ENCODE measurements at regions not wholly inside any gene's neighbourhood (a gene's known extent, or its start where the extent isn't known, plus 50 kb on each side); places are given as distances from the start of the nearest gene placed in this dataset.

DNA sequence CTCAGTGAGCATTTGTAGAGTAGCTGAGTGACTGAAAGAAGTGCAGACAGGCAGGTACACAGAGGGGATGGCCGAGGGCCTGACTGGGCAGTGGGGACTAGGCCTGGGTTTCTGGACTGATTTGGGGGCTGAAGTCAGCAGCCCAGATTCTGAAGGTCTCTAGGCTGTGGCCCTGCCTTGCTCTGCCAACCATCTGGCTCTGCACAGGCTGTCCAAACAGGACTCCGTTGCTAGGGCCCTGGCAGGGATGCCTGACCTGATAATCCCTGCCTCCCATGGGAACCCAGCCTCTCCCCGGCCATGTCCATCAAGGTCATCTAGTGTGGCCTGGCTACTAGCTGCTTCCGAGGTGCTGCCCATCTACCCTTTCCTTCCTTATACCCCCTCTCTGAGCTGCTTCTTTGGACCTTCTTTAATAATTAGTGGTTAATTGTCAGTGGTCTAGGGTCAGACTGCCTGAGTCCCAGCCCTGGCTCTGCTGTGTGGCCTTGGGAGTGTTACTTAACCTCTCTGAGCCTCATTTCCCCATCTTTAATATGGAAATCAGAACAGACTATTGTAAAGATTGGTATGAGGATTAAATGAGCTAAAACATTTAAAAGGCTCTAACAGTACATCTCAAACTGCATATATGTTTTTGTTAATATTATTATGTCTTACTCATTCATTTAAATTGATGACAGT, 137.9 kb downstream of the VEGFA start:
- TF ChIP-seq, protein P1, sequence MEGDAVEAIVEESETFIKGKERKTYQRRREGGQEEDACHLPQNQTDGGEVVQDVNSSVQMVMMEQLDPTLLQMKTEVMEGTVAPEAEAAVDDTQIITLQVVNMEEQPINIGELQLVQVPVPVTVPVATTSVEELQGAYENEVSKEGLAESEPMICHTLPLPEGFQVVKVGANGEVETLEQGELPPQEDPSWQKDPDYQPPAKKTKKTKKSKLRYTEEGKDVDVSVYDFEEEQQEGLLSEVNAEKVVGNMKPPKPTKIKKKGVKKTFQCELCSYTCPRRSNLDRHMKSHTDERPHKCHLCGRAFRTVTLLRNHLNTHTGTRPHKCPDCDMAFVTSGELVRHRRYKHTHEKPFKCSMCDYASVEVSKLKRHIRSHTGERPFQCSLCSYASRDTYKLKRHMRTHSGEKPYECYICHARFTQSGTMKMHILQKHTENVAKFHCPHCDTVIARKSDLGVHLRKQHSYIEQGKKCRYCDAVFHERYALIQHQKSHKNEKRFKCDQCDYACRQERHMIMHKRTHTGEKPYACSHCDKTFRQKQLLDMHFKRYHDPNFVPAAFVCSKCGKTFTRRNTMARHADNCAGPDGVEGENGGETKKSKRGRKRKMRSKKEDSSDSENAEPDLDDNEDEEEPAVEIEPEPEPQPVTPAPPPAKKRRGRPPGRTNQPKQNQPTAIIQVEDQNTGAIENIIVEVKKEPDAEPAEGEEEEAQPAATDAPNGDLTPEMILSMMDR (IDR thresholded peaks at IDR 0.05), result no peak
- TF ChIP-seq POLR2AphosphoS5 (IDR thresholded peaks at IDR 0.05; ENCODE audit: low read depth, low read length), result no peak
- no peak for TF ChIP-seq SIN3A (IDR thresholded peaks at IDR 0.05; ENCODE audit: borderline replicate concordance, insufficient read depth, low read depth, low read length)

Data from Panc1 (cell line).